Esophagus muscularis mucosa (tissue), 4 donors: ENCODE measurements at regions not wholly inside any gene's neighbourhood (a gene's known extent, or its start where the extent isn't known, plus 50 kb on each side); places are given as distances from the start of the nearest gene placed in this dataset.

Source experiments
- DNase-seq: peaks from one replicate; pipeline ENCODE4 v3.0.0-alpha.2; 2017; ENCODE audit errors: extremely low spot score
- H3K27ac ChIP-seq, 4 donors: fragments of 200-600 bp; sonication (generic); replicated peaks in 1 of 4; 1 replicate in 3 of 4; 2 replicates in 1 of 4; pipeline ENCODE4 v1.5.1; 2016 to 2019; ENCODE audit warnings: mild to moderate bottlenecking in 1 of 4
- H3K27me3 ChIP-seq, 4 donors: fragments of 200-600 bp; sonication (generic); one replicate each; pipeline versions ENCODE4 v1.5.1 to v1.6.0; 2016 to 2019
- H3K36me3 ChIP-seq, 4 donors: fragments of 200-600 bp; sonication (generic); one replicate each; pipeline ENCODE4 v1.5.1; 2016 to 2019
- H3K4me1 ChIP-seq, 4 donors: fragments of 200-600 bp; sonication (generic); one replicate each; pipeline ENCODE4 v1.5.1; 2016 to 2019
- H3K4me3 ChIP-seq, 4 donors: fragments of 200-600 bp; sonication (generic); 1 replicate in 2 of 4; 2 replicates in 2 of 4; pipeline ENCODE4 v1.5.1; 2016 to 2019; ENCODE audit warnings: mild to moderate bottlenecking in 4 of 4, moderate library complexity in 1 of 4
- H3K9me3 ChIP-seq, 4 donors: fragments of 200-600 bp; sonication (generic); 1 replicate in 3 of 4; 2 replicates in 1 of 4; pipeline ENCODE4 v1.5.1; 2016 to 2019
- EP300 ChIP-seq: sonication (generic); formaldehyde crosslinking; IDR thresholded peaks from one replicate; pipeline ENCODE4 v1.6.1; 2017; ENCODE audit warnings: antibody characterized with exemption
- POLR2A ChIP-seq: fragments of 450-650 bp; IDR thresholded peaks from one replicate; pipeline ENCODE4 v1.6.1; 2017; ENCODE audit warnings: antibody characterized with exemption, moderate library complexity, mild to moderate bottlenecking, low read depth
- POLR2AphosphoS5 ChIP-seq, 2 donors: sonication (generic); formaldehyde crosslinking; IDR thresholded peaks; one replicate each; pipeline ENCODE4 v1.6.1; 2017; ENCODE audit warnings: antibody characterized with exemption in 2 of 2
- WGBS: methylation state at CpG from one replicate; pipeline ENCODE4 v1.1.5; 2018; 5-methylcytosine and 5-hydroxymethylcytosine counted together
- intact Hi-C: fragments of 100-400 bp; cut with DNase I; formaldehyde crosslinking; loops from one replicate; pipeline ENCODE4 v1.15.1; 2023
- TF ChIP-seq, protein P1 (sequence below), 3 experiments: fragments of 200-600 bp in 2 of 3; fragments of 450-650 bp in 1 of 3; sonication (generic) in 2 of 3; IDR thresholded peaks; one replicate each; pipeline ENCODE4 v1.5.1; 2017 to 2019; ENCODE audit warnings: antibody characterized with exemption in 3 of 3, mild to moderate bottlenecking in 2 of 3, moderate library complexity in 1 of 3

GRCh38 chr12:58138424-58138823, 197.1 kb downstream of the ATP23 start:
- Histone ChIP-seq H3K27ac (no peak overlapping the region), H3K27me3 (no peaks in the 10 kb centered on the region), H3K9me3 (no peaks in the 10 kb centered on the region), H3K36me3 (no peaks in the 10 kb centered on the region), H3K4me1 (no peaks in the 10 kb centered on the region), H3K4me3 (no peak overlapping the region)
- DNase-seq, result no peak
- TF ChIP-seq, protein P1, sequence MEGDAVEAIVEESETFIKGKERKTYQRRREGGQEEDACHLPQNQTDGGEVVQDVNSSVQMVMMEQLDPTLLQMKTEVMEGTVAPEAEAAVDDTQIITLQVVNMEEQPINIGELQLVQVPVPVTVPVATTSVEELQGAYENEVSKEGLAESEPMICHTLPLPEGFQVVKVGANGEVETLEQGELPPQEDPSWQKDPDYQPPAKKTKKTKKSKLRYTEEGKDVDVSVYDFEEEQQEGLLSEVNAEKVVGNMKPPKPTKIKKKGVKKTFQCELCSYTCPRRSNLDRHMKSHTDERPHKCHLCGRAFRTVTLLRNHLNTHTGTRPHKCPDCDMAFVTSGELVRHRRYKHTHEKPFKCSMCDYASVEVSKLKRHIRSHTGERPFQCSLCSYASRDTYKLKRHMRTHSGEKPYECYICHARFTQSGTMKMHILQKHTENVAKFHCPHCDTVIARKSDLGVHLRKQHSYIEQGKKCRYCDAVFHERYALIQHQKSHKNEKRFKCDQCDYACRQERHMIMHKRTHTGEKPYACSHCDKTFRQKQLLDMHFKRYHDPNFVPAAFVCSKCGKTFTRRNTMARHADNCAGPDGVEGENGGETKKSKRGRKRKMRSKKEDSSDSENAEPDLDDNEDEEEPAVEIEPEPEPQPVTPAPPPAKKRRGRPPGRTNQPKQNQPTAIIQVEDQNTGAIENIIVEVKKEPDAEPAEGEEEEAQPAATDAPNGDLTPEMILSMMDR (IDR thresholded peaks at IDR 0.05), result no peak
- no peak for TF ChIP-seq POLR2A
- no peak for TF ChIP-seq POLR2AphosphoS5 (IDR thresholded peaks at IDR 0.05)
- TF ChIP-seq EP300, result no peak
- intact Hi-C loops, result no loop called here
- 71% methylated on average over 2 of the region's 2 CpGs for WGBS

GRCh38 chr12:58139894-58140293, 198.5 kb downstream of the ATP23 start:
- no peaks in the 10 kb centered on the region for H3K4me1 ChIP-seq
- no peak overlapping the region for H3K27ac ChIP-seq
- WGBS, result 50% methylated on average over 1 of the region's 1 CpG
- H3K4me3 ChIP-seq, result no peak overlapping the region
- no peak for DNase-seq
- intact Hi-C loops, result no loop called here
- H3K27me3 ChIP-seq, result no peaks in the 10 kb centered on the region
- TF ChIP-seq, protein P1 (IDR thresholded peaks at IDR 0.05), result no peak
- TF ChIP-seq EP300, result no peak
- no peak for TF ChIP-seq POLR2A
- no peak for TF ChIP-seq POLR2AphosphoS5 (IDR thresholded peaks at IDR 0.05)
- peaks cover 0 to 4% (median 0%) of the 10 kb centered on the region in 4 donors for H3K9me3 ChIP-seq
- H3K36me3 ChIP-seq, result no peaks in the 10 kb centered on the region

GRCh38 chr12:58140395-58140794, 199.0 kb downstream of the ATP23 start:
- Histone ChIP-seq H3K27me3 (no peaks in the 10 kb centered on the region), H3K36me3 (no peaks in the 10 kb centered on the region)
- intact Hi-C loops, result no loop called here

GRCh38 chr12:58142991-58143390, 201.6 kb downstream of the ATP23 start:
- H3K9me3 ChIP-seq, result peaks cover 0 to 7% (median 0%) of the 10 kb centered on the region in 4 donors
- whole genome bisulfite sequencing, result 92% methylated on average over 2 of the region's 2 CpGs
- intact Hi-C loops, result no loop called here

More at GRCh38 chr12:58140395-58140794, 199.0 kb downstream of the ATP23 start:
- TF ChIP-seq EP300 (no peak), POLR2AphosphoS5 (IDR thresholded peaks at IDR 0.05) (no peak), POLR2A (no peak)
- DNase-seq, result no peak
- Histone ChIP-seq H3K9me3 (peaks cover 0 to 7% (median 0%) of the 10 kb centered on the region in 4 donors), H3K27ac (no peak overlapping the region), H3K4me3 (no peak overlapping the region), H3K4me1 (no peaks in the 10 kb centered on the region)
- whole genome bisulfite sequencing, result 90% methylated on average over 1 of the region's 1 CpG

DNA sequence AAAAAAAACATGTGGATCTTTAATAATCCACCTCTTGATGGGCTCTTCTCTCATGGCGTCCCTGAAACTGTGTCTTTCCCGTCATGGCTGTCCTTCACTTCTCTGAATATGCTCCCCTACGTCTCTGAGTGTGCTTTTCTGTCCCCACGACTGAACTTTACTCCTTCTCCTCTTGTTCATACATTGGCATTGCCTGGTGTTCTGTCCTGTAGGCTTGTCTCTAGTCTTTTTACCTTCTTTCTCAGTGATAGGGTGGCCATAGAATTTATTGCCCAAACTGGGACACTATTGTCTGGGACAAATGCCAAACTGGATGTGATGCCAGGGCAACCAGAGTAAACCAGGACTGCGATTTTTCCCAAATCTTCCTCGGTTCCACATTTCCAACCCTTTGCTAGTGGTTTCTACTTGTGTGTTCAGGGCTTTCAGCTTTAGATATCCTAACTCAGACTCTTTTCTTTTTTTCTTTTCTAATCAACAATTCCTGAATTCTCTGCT, 202.2 kb downstream of the ATP23 start:
- Histone ChIP-seq H3K4me3 (no peak overlapping the region), H3K9me3 (peaks cover 0 to 7% (median 0%) of the 10 kb centered on the region in 4 donors), H3K27me3 (no peaks in the 10 kb centered on the region), H3K27ac (no peak overlapping the region), H3K36me3 (no peaks in the 10 kb centered on the region), H3K4me1 (peaks cover 0 to 6% (median 2%) of the 10 kb centered on the region in 4 donors)
- intact Hi-C loops, result no loop called here
- DNase-seq, result no peak
- WGBS, result 81% methylated on average over 6 of the region's 6 CpGs
- no peak for TF ChIP-seq POLR2AphosphoS5 (IDR thresholded peaks at IDR 0.05)
- no peak for TF ChIP-seq EP300
- TF ChIP-seq, protein P1 (IDR thresholded peaks at IDR 0.05), result no peak
- TF ChIP-seq POLR2A, result no peak

More at GRCh38 chr12:58142991-58143390, 201.6 kb downstream of the ATP23 start:
- TF ChIP-seq EP300 (no peak), POLR2A (no peak), POLR2AphosphoS5 (IDR thresholded peaks at IDR 0.05) (no peak)
- TF ChIP-seq, protein P1 (IDR thresholded peaks at IDR 0.05), result no peak
- Histone ChIP-seq H3K27me3 (no peaks in the 10 kb centered on the region), H3K4me3 (no peak overlapping the region), H3K36me3 (no peaks in the 10 kb centered on the region), H3K27ac (no peak overlapping the region), H3K4me1 (no peaks in the 10 kb centered on the region)
- no peak for DNase-seq
